ENCODE measurements at regions not wholly inside any gene's neighbourhood (a gene's known extent, or its start where the extent isn't known, plus 50 kb on each side); places are given as distances from the start of the nearest gene placed in this dataset.

DNA sequence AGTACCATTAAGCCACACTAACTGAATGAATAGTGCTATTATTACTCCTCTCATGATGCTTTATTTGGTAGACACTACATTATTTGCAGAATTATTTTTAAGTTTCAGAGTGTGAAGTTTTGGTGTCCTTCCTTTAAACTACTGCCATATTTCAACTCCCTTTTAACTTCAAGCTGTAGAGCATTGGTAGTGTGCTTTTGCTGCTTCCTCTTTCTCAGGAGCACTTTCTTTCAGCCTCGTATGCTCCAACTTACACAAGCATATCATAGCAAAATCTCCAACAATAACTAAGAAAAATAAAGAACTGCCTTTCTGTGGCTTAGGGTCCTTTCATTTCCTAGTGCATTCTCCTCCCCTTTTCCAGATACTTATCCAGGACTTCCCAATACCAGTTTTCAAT lies 476.4 kb upstream of the AGTR1 start:
- DNase-seq (ENCODE audit: low spot score): no peak

DNA sequence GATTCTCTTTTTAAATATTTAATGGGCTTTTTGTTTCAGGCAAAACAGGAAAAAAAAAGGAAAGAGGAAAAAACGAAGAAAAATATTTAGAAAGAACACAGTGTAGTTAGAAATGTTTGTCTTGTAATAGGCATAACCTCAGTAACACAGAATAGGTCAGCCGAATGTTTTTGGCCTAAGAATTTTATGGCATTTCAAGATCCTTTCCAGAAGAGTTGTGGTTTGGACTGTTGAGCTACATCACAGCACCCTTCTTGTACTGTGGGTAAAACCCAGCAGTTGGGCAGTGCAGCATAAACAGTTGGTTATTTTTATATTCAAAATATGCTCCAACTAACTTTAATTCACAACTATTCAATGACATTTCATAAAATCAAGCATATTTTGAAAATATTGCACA lies 474.4 kb upstream of the AGTR1 start:
- DNase-seq (ENCODE audit: low spot score): no peak

DNA sequence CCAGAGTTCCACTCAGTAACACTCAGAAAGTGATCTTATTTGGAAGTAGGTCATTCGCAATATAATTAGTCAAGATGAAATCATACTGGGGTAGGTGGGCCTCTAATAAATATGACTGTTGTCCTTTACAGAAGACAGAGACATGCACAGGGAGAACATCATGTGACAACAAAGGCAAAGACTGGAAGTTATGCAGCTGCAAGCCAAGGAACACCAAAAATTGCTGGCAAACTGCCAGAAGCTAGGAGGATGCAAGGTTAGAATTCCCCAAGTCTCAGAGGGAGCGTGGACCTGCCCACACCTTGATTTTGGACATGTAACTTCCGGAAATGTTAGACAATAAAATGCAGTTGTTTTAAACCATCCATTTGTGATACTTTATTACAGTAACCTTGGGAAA lies 471.5 kb upstream of the AGTR1 start:
- DNase-seq (ENCODE audit: low spot score): no peak

DNA sequence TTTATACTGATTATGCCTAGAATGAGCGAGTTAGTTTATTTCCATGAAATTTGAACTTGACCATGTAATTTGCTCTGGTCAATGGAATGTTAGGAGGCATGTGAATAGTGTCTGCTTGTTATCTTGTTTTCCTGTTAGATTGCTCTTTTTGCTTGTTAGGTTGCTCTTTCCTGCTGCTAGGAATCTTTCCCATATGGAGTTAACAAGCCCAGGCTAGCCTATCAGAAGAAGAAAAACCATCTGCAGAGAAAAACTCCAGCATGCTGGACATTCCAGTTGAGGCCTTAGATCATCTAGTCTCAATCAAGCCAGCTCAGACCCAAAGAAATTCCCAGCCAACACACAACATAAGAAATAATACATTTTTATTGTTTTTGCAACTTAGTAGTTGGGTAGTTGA lies 470.2 kb upstream of the AGTR1 start:
- no peak for DNase-seq (ENCODE audit: low spot score)

DNA sequence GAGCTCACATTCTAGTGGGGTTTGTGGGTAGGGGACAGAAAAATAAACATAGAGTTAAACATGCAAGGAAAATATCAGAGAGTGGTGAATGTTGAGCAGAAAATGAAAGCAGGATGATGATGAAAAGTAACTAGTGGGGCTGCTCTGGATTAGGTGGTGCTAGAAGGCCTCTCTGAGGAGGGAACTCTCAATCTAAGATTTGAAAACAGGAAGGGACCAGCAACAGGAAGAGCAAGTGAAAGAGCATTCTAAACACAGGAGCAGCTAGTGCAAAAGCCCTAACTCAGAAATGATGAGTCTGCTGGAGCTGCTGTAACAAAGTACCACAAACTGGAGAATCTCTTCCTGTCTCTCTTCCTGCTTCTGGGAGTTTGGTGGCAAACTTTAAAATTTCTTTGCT lies 468.6 kb upstream of the AGTR1 start:
- DNase-seq (ENCODE audit: low spot score): no peak

DNA sequence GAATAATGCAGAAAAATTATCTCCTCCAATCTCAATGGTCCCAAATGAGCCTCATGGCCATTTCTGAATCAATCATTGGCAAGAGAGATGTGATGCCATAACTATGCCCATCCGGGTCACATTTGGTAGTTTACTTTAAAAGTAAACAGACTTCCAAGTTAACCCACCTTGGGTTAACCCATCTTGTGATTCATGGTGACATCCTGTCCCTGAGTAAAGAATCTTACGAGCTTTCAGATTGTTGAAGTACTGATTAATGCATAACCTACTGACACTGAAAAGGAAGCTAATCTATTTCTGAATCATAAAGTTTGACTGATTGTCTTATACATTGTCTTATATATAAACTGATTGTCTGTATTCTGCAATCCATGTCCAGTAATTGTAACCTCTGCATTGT lies 467.2 kb upstream of the AGTR1 start:
- no peak for DNase-seq (ENCODE audit: low spot score)

DNA sequence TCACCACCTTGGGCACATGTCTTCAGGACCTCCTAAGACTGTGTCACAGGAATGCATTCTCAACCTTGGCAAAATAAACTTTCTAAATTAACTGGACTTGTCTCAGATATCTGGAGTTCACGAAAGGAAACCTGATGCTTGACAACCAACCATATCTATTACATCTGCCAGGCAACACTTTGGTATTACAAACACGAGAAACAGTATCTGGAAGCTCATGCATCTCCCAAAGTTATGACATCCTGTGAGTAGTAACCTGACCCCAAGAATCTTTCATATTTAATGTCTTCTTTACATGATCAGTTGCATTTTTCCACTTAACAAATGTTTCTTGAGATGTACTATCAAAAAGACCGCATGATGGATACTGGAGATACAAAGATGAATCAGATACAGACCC lies 465.3 kb upstream of the AGTR1 start:
- DNase-seq (ENCODE audit: low spot score): no peak

DNA sequence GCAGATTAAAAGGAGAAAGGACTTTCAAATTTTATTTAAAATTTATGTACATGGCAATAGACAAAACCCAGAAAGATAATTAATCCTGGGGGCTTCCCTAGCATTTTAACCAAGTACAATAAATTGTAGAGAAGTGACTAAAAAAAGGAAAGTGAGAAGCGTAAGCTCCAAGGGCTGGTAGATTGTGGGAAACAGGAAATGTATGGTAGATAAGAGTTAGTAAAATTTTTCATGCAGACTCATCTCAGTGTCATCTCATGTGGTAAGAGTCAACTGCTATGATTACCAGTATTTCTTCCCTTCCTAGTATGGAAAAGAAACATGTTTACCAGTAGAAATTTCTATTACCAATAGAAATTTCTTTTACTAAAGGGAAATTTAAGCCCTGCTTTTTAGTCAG lies 464.3 kb upstream of the AGTR1 start:
- DNase-seq (ENCODE audit: low spot score): no peak

DNA sequence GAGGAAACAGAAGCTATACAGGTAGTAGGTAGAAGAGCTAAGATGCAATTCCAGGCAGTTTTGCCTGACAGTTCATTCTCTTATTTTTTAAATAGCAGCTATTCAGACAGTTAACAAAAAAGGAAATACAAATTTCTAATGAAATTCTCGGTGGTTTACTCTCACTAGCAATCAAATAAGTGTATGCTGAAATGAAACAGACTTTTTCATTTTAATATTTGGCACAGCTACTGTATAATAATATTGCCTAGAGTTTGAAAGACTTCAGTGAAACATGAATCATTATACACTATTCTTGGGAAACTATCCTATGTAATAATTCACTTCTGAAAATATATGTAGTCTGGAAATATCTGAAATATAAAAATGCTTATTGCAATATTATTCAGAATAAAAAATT lies 463.2 kb upstream of the AGTR1 start:
- no peak for DNase-seq (ENCODE audit: low spot score)

DNA sequence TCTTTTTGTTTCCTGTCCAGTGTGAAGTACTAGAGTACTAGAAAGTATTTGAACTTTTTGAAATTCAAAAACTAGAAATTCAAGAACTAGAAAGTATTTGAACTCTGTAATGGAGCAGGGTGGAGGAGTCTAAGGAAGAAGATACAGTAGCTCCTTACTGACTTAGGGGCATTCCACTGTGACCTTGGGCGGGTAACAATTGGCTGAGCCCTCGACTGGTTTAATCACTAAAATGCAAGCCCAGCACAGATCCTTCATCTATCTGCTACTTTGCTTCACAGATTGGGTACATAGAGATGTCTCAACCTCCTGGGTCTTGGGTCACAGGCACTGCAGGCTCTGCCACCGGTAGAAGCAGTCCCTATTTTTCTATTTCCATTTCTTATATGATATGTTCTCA lies 462.1 kb upstream of the AGTR1 start:
- no peak for DNase-seq (ENCODE audit: low spot score)

DNA sequence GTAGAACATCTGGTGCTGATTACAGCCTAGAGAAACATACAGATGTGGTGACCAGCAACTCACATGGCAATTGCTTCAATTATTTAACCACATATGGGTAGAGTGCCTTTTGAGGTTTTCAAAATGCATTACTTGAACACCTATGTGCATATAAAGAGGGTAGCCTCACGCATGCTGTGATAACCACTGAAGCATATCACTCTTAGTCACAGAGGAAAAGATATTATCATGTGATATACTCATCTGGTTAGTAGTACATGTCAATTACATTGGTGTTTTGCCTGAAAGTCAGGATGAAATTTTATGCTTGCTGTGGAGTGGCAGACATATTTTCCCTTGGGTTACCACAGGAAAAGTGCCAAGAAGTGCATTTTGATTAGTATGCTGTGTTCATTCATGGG lies 459.3 kb upstream of the AGTR1 start:
- no peak for DNase-seq (ENCODE audit: low spot score)

DNA sequence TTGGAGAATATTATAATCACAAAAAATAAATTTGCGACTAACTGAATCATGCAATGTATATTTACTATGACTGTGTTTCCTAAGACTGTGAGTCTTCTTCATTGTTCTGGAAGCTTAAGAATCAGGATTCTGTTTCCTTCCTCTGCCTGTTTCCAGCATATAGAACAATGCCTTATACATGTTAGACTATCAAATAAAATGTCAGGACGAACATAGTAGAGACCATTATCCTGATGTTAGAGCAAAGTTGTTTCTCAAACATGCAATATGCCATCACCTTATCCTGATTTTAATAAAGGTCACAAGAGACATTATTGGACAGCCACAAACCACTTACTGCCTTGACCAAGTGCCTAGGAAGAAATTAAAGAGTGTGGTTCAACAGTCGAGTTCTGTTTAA lies 457.4 kb upstream of the AGTR1 start:
- DNase-seq (ENCODE audit: low spot score): no peak

DNA sequence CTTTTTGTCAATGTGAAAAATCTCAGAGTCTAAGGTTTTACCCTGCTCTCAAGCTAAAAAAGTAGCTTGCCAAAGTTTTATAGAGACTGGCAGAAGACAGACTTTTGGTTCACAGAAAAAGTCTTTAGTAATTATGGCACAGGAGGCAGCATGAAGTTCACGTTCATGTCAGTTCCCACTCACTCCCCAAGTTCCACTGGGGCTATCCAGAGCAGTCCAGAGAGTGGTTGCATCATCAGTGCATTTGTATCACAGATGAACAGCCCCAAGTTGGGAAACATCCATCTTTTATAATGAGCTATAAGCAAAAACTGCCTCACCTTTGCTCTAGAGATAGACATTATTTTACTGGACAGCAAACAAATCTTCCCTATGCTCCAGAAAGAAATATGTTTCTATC lies 454.1 kb upstream of the AGTR1 start:
- no peak for DNase-seq (ENCODE audit: low spot score)

DNA sequence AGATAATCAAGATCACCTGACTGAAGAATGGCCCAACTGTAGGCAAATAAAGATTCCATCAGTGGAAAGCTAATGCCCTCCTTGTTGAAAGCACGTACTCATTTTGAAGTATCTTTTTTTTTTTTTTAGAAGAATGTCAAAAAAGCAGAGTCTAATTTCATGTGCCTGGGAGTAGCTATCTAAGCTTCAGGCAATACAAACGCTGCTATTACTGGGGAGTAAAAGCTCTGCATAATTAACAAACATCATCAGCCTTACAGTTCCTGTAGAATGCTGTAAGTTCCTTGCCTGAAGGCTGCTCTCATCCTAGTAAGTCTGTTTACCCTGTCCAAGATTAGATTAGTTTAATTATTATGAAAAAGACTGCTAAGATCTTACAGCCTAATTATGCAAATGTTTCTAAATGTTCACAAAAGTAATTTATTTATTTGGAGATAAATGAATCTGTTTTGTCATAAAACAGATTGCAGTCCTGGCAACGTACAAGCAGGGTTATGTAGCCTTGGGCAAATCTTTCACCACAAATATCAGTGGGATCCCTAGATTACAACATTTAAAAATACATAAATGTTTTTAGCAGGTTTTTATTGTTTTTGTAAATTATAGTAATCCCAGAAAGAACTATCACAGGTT lies 451.3 kb upstream of the AGTR1 start:
- DNase-seq (ENCODE audit: low spot score): no peak

DNA sequence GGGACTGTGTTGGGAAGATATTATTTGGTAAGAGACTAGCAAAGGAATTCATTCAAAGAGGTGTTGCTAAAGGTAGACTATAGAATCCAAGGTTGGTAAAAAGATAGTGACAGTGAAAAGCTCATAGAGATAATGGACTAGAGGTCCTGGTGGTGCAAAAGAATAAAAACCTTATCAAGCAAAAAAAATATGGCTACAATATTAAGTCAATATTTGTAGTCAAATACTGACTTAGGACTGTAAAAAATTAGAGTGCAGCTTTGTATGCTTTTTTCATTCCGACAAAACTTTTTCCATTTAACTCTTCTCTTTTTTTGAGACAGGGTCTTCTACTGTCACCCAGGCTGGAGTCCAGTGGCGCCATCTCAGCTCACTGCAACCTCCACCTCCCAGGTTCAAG lies 444.0 kb upstream of the AGTR1 start:
- no peak for DNase-seq (ENCODE audit: low spot score)

DNA sequence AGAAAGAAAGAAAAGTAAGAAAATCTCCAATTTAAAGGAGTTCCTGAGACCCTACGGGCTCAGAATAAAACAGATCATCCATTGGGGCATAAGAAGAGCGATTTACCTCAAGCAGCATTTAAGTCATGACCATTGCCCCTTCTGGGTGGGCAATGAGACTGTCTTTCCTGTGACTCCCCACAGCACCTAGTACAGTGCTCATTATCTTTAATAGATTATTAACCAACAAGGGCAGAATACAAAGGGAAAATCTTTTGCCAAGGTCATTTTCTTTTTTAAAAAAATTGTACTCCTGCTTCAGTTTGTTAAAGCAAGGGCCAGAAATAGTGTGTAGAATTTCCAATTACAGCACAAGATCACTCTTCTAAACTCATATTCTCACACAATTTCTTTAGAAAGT lies 443.3 kb upstream of the AGTR1 start:
- DNase-seq (ENCODE audit: low spot score): no peak

DNA sequence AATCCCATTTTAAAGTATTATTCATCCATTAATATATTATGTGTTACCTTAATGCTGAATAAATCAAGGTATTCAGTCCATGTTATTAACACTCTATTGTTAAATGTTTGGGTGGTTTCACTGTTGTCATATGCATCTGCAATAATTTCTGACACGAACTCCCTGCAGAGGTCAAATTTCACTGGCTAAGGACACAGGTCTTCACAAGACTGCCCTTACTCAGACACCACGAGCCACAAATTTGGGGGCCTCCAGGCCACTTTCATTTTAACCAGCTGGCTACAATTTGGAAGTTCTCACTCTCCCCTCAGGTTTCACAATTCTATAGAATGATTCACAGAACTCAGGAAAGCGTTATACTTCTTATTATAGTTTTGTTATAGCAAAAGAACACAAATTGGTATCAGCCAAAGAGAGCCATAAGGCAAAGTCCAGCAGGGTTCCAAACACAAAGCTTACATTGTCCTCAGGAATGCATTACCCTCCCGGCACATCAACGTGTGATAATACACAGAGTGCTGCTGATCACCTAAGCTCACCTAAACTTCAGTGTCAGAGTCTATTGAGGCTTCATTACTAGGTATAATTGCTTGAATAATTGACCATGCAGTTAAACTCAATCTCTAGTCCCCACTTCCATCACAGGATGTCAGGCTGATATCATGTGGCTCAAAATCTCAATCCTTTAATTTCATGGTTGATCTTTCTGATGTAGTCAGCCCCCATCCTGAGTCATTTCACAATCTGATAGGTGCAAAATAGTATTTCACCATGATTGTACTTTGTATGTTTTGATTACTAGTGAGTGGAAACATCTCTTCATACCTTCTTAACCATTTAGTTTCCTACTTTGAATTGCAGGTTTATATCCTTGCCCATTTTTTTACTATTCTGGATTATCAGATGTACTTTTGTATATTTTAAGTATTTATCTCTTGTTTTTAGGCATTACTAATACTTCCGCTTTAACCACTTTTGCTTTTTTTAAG lies 441.4 kb upstream of the AGTR1 start:
- no peak for DNase-seq (ENCODE audit: low spot score)

DNA sequence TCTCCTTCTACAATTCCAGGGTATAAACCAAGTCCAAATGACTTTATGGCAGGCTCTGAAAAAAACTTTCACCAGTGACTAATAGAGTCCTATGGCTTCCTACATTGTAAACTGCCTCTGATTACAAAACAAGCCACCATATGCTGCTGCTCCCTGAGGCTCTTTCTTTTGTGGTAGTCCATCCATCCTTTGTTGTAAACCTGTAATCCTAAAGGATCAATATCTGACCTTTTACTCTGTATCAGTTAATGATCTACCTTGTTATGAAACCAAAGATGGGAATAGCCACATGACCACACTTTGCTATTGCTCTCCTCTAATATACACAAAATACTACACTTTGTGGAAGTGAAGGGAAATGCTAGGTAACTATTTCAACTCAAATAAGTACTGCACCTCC lies 434.7 kb upstream of the AGTR1 start:
- no peak for DNase-seq (ENCODE audit: low spot score)

DNA sequence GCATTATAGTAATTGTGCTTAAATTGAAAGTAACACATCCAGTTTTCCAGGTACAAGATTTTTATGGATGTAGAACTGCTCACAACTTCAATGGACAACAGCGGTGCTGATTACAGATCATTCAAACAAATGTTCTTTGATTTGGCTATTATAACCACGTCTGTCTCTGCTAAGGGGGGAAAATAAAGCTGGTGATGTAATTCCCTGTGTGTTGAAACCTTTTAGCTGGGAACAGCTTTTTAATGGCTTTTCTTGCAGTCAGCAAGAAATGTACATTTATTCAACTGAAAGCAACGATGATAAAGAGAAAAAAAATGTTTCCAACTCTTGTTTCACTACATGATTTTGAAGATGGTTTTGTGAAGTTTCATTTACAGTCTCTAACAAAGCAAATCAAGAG lies 431.9 kb upstream of the AGTR1 start:
- no peak for DNase-seq (ENCODE audit: low spot score)

DNA sequence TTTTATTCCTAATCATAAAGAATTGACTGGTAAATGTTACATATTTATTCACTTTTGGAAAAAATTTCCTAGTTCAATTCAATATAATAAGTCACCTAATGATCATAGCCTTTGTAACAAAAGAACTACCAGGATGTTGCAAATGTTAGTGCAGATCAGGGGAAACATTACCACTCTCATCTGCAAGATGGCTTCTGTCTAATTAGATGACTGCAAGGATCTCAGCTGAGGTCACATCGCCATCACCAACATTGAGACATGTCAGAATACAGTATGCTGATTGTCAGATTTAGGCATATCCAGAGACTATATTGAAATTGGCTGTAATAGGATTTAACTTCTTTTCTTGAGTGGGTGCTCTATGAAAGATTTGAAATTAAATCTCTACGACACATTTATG lies 431.4 kb upstream of the AGTR1 start:
- no peak for DNase-seq (ENCODE audit: low spot score)

DNA sequence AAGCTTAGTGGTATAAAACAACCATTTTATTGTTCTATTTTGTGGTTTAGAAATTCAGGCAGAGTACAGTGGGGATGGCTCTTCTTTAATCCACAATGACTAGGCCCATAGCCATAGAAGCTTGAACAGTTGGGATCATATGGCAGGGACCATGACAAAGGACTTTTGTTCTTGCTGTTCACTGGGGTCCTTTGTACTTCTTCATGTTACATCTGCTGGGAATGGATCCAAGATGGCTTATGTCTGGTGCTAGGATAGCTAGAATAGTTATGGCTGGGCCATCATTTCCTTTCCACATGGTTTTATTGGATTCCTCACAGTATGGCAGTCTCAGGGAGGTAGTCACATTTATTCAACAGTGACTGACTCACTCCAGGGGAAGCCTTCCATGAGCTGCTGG lies 427.9 kb upstream of the AGTR1 start:
- DNase-seq (ENCODE audit: low spot score): no peak

DNA sequence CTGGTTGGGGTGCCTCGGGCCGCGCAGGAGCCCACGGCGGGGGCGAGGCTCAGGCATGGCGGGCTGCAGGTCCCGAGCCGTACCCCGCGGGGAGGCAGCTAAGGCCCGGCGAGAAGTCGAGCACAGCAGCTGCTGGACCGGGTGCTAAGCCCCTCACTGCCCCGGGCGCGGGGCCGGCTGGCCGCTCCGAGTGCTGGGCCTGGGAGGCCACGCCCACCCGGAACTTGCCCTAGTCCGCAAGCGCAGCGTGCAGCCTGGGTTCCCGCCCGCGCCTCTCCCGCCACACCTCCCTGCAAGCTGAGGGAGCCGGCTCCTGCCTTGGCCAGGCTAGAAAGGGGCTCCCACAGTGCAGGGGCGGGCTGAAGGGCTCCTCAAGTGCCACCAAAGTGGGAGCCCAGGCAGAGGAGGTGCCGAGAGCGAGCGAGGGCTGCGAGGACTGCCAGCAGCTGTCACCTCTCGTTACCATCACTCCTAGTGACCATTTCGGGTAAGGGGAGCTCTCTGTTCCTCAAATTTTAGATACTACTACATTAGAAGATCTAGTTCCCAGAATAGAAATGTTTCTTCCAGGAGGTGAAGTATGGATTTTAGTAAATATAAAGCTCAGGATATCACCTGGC lies 417.0 kb upstream of the AGTR1 start:
- no peak for DNase-seq (ENCODE audit: low spot score)

DNA sequence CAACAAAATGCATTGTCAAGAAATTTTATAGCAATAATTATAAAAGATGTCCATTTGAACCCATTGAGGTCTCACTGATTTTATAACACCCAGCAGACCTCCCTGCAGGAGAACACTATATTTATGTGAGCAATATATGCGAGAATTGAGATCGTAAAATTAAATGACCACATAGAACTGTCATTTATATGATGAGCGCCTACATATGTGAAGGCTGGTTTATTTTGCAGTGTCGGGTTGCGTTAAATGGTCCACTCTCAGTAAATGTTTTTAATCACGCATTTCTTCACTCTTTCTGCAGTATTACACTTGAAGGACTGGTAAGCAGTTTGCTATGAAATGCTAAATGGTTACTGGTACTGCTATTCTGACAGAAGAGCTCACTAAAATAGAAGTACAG lies 408.5 kb upstream of the AGTR1 start:
- DNase-seq (ENCODE audit: low spot score): no peak

All from ureter (tissue), 1 donor.